KMS-11 (cell line): ENCODE measurements at regions not wholly inside any gene's neighbourhood (a gene's known extent, or its start where the extent isn't known, plus 50 kb on each side); places are given as distances from the start of the nearest gene placed in this dataset.

Experiments used
- H2AFZ ChIP-seq: fragments of 200-600 bp; sonication (generic); 2 replicates; pipeline ENCODE4 v1.6.1; 2016; ENCODE audit warnings: antibody characterized with exemption, mixed run types, low read depth
- H3K27ac ChIP-seq: fragments of 200-600 bp; sonication (generic); 2 replicates; pipeline ENCODE4 v1.6.1; 2016; ENCODE audit warnings: mild to moderate bottlenecking, mixed run types
- H3K27me3 ChIP-seq: fragments of 200-600 bp; sonication (generic); 2 replicates; pipeline ENCODE4 v1.6.1; 2017; ENCODE audit warnings: mild to moderate bottlenecking, low read depth, mixed run types, moderate library complexity; ENCODE audit not compliant: insufficient read depth
- H3K36me3 ChIP-seq: fragments of 200-600 bp; sonication (generic); 2 replicates; pipeline ENCODE4 v1.6.1; 2017; ENCODE audit warnings: mild to moderate bottlenecking, mixed run types; ENCODE audit not compliant: insufficient read depth
- H3K4me1 ChIP-seq: fragments of 200-600 bp; sonication (generic); 2 replicates; pipeline ENCODE4 v1.6.1; 2016; ENCODE audit warnings: mild to moderate bottlenecking, low read depth, mixed run types; ENCODE audit not compliant: poor library complexity, severe bottlenecking
- H3K4me2 ChIP-seq: fragments of 200-600 bp; sonication (generic); 2 replicates; pipeline ENCODE4 v1.7.0; 2016; ENCODE audit warnings: mild to moderate bottlenecking, mixed run types
- H3K4me3 ChIP-seq: fragments of 200-600 bp; sonication (generic); IDR thresholded peaks from 2 replicates; pipeline ENCODE4 v1.6.1; 2017; ENCODE audit warnings: low read depth, low read length, mixed read lengths; ENCODE audit not compliant: insufficient read depth
- H3K79me2 ChIP-seq: fragments of 200-600 bp; sonication (generic); 2 replicates; pipeline ENCODE4 v1.6.1; 2016; ENCODE audit warnings: low read depth, mixed run types; ENCODE audit not compliant: insufficient read depth
- H3K9ac ChIP-seq: fragments of 200-600 bp; sonication (generic); 2 replicates; pipeline ENCODE4 v1.6.1; 2016; ENCODE audit warnings: mild to moderate bottlenecking, mixed run types
- H4K20me1 ChIP-seq: fragments of 200-600 bp; sonication (generic); 2 replicates; pipeline ENCODE4 v1.6.1; 2016; ENCODE audit warnings: mild to moderate bottlenecking, mixed run types; ENCODE audit not compliant: insufficient read depth
- CTCF ChIP-seq: fragments of 200-600 bp; sonication (generic); conservative IDR thresholded peaks from 2 replicates; pipeline ENCODE4 v1.6.1; 2017; ENCODE audit warnings: low read depth, mild to moderate bottlenecking, antibody characterized with exemption, low read length, moderate library complexity, mixed read lengths

- Histone ChIP-seq H4K20me1 (no peaks in the 10 kb centered on the region), H3K27ac (no peak overlapping the region), H3K4me3 (no peak overlapping the region), H3K79me2 (no peaks in the 10 kb centered on the region), H3K9ac (no peak overlapping the region), H3K4me1 (no peaks in the 10 kb centered on the region), H3K27me3 (no peaks in the 10 kb centered on the region), H3K36me3 (no peaks in the 10 kb centered on the region), H3K4me2 (peak overlapping the region; percentile 29), H2AFZ (peak overlapping the region; percentile 21)
- TF ChIP-seq CTCF, result peak; percentile 95
These were observed 300.0 kb upstream of the TPM1 start for GRCh38 chr15:62742409-62743171.

DNA sequence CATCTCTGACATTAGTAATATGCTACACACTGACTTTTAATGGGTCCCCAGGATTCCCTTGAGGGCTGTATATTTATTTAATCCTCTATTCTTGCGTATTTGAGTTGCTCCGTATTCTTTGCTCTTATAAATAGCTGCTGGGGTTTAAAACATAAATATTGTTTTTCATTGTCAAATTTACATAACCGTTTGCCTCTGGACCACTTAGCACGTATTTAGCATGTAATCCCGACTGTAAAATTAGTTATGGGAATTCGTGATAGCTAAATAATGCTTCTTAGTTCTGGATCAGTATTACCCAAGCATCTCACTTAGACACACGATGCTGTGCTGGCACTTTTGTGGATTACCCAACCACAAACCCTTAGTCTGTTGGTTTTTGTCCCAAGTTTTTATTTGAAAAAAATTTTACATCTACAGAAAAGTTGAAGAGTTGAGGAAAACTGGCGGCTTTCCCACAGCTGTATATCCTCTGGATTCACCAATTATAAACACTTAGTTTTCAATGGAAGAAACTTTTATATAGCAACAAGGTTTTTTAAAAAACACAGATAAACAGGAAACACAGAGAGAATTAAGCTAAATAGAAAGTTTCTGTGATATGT is 296.8 kb upstream of the TPM1 start:
- Histone ChIP-seq H3K4me1 (no peaks in the 10 kb centered on the region), H3K27ac (no peak overlapping the region), H3K4me3 (no peak overlapping the region), H3K27me3 (no peaks in the 10 kb centered on the region), H4K20me1 (no peaks in the 10 kb centered on the region), H3K9ac (no peak overlapping the region), H3K79me2 (no peaks in the 10 kb centered on the region), H2AFZ (no peak overlapping the region), H3K36me3 (no peaks in the 10 kb centered on the region), H3K4me2 (no peak overlapping the region)
- TF ChIP-seq CTCF, result no peak

GRCh38 chr15:62748196-62748595 is 294.4 kb upstream of the TPM1 start:
- Histone ChIP-seq H3K4me3 (no peak overlapping the region), H2AFZ (no peak overlapping the region), H3K4me2 (no peak overlapping the region), H3K27me3 (no peaks in the 10 kb centered on the region), H4K20me1 (no peaks in the 10 kb centered on the region), H3K27ac (no peak overlapping the region), H3K79me2 (no peaks in the 10 kb centered on the region), H3K36me3 (no peaks in the 10 kb centered on the region), H3K9ac (no peak overlapping the region), H3K4me1 (no peaks in the 10 kb centered on the region)
- no peak for TF ChIP-seq CTCF

DNA sequence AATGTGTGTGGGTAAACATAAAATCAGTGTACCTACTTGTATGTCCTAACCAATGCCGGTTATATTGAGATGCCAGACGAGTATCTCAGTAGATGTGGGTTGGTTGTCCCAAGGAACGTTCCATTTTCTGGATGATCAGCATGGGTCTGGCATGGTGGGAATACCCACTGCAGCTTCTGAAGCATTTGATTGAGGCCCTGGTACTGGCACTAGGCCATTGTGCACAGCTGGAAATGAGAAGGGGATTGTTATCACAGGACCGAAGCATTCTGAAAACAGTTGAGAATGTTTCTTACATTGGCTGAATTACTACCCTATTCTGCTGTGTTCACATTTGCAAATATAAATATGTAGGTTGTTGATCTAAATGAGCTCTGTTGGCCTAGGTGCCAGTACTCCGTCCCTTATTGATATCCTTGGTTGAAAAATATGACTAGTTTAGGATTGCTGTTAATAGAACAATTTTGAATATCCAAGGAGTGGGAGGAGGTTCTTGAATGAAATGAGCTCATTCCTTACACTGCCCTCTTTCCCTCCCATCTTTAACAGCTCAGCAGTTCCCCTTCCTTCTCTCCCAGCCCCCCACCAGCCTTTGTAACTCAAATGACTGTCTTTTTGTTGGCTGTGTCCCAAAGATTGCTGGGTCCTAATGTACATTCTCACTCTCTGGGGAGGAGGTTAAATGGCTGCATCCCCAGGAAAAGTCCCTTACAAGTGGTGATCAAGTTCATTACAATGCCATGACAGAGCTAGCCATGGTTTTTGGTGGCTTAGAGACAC is 293.3 kb upstream of the TPM1 start:
- Histone ChIP-seq H3K27ac (no peak overlapping the region), H3K4me2 (no peak overlapping the region), H3K79me2 (no peaks in the 10 kb centered on the region), H3K27me3 (no peaks in the 10 kb centered on the region), H4K20me1 (no peaks in the 10 kb centered on the region), H3K4me3 (no peak overlapping the region), H3K36me3 (no peaks in the 10 kb centered on the region), H3K4me1 (no peaks in the 10 kb centered on the region), H3K9ac (no peak overlapping the region), H2AFZ (no peak overlapping the region)
- no peak for TF ChIP-seq CTCF
